T47D (cell line): ENCODE measurements at regions not wholly inside any gene's neighbourhood (a gene's known extent, or its start where the extent isn't known, plus 50 kb on each side); places are given as distances from the start of the nearest gene placed in this dataset.
A peak's percentile ranks its signal among the peaks of the same experiment; 100 is the strongest.

ENCODE experiments used
- DNase-seq, 2 experiments: peaks; one replicate each; pipeline versions ENCODE4 v3.0.0 to v3.0.0-alpha.2; 2011 to 2012; ENCODE audit warnings: low read depth in 1 of 2, low spot score in 1 of 2
- JUND ChIP-seq: IDR thresholded peaks from 2 replicates; pipeline ENCODE4 v1.6.1; 2012; ENCODE audit warnings: low read depth
- in situ Hi-C: cut with HindIII; loops from 2 replicates; pipeline ENCODE4 v1.10.0; 2016; ENCODE audit warnings: low sequenced_read_pairs, low pct_unique_long_range_greater_than_20kb

DNA sequence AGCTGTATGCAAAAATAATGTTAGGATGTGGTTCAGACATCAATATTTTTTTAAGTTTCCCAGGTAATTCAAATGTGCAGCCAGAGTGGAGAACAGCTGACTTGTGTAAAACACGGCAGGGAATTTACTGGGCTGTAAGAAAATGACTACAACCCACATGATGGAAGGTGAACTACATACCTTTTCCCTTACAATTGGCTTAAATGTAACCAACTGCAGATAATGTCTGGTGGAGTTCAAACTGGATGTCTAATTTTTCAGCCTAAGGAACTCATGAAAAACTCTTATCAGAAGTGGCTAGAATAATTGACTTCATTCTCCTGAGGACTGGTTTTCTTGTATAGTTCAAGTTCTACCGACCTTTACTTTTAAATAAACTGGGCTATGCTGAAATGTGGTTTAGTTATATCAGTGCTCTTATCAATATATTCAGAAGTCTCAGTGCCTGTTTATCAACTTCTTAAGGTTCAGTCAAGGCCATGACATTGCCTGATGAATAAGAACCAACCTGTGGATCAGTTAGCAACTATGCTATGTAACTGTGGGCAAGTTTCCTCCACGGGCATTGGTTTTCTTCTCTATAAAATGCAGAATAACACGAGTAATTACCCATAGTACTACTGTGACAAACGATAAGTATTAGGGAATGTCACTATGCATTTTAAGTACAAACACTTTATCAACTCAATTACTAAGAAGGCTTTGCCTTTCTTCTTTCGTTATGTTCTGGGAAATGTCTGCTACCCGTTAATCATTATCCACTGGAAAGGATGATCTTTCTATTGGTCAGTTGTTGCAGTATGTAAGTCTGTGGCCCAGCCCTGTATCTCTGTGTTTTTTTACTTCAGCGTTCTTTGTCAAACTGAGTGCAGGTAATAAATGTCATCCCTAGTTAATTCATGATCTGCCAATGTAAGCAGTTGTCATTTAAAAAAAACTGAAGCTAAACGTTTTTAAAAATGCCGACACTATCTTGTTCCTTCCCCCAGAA, 181.6 kb downstream of the PCDH7 start:
- no peak for TF ChIP-seq JUND
- DNase-seq: no peak
- in situ Hi-C loops: no loop called here

DNA sequence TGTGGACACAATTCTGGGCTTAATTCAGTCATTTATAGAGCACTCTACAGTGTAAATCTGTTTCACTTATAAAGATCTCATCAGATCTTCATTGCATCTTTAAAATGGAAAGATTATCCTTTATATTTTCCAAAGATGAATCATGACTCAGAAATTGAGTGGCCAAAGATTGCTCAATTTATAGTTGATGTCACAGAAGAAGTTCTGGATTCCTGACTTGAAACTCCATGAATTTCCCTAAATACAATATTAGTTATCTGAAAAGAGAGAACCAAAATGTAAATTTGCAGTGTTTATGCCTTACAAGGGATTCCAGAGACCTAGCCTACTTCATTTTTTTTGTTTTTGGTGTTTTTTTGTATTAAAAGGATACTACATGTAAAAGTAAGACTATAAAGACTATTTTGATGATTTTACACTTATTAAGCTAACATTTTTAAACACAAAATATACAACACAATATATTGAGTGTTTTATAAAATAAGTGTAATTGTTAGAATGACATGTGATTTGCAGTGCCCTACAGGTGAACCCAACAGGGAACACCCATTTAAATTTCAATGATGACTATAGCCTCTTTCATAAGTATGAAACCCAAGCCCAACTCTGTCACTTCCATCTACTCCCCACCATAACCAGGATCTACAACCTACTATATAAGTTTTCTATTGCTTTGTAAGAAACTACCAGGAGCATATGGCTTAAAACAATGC, 183.5 kb downstream of the PCDH7 start:
- no peak for DNase-seq
- TF ChIP-seq JUND: no peak
- in situ Hi-C loops: no loop called here

DNA sequence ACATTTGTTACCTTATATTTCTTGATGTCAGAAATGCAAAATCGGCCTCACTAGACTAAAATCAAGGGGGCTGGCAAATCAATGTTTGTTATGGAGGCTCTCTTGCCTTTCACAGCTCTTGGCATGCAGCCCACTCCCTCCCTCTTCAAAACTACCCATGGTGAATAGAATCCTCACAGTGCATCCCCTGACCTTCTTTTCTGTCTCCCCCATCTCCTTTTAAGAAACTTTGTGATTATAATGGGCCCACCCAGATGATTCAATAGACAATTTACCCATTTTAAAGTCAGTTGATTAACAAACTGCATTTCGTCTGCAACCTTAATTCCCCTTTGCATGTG, 184.0 kb downstream of the PCDH7 start:
- TF ChIP-seq JUND: no peak
- in situ Hi-C loops: no loop called here
- DNase-seq: no peak

DNA sequence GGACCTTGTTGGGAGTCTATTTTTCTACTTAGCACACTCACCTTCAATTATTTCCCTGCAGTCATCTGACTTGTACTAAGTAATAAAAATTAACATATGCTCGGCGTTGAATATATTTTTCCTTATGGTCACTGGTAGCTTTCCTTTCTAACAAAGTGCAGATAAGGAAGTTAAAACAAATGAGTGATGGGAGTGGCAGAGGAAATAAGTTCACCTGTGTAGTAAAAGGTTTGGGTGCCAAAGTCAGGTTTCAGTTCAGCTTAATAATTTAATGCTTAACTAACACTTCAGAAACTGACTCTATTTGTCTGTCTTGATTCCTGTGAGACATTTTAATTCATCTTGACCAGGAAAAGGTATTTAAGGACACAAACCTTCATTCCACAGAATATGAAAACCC, 184.4 kb downstream of the PCDH7 start:
- in situ Hi-C loops: no loop called here

GRCh38 chr4:30912098-30912714, 192.0 kb downstream of the PCDH7 start:
- peak; percentile 0 to 5 for DNase-seq
- no peak for TF ChIP-seq JUND
- in situ Hi-C loops: no loop called here

More for the DNA sequence above, 184.4 kb downstream of the PCDH7 start:
- no peak for DNase-seq
- TF ChIP-seq JUND: no peak

GRCh38 chr4:30916337-30917274, 196.4 kb downstream of the PCDH7 start:
- in situ Hi-C loops: no loop called here
- TF ChIP-seq JUND: no peak
- DNase-seq: no peak

DNA sequence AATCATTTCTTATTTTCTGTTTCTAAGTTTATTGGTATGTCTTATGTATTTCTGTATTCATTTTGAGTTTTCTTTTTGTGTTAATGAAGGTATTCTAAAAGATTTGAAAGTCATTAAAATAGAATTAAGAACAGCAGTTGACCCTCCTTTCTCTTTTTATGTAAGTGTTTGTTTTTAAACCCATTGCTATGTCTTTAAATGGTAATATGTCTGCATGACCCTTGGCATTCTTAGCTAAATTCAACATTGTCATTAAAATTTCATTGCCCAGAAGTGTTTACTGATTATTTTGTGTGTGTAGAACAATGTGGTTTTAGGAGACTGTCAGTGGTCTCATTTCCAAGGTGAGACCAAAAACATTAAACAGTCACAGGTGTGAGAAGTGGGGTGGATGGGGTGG, 197.8 kb downstream of the PCDH7 start:
- DNase-seq: no peak
- no peak for TF ChIP-seq JUND
- in situ Hi-C loops: no loop called here

DNA sequence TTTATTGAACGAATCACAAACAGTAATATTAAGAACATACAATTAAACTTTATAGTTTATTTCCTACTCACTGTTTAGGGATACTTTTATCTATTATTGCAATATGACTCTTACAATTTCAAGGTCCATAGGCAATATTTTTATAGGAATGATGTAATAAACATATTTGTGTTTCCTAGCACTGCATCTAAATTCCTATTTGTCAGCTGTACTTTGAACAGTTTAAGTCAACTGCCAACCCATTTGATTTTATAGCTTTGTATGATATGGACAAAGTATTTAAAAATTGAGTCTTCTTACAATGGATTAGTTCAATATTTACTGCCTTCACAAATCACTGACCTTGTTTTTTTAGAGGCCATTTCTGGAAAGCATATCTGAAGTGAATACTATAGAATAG, 199.3 kb downstream of the PCDH7 start:
- no peak for TF ChIP-seq JUND
- in situ Hi-C loops: no loop called here
- no peak for DNase-seq

DNA sequence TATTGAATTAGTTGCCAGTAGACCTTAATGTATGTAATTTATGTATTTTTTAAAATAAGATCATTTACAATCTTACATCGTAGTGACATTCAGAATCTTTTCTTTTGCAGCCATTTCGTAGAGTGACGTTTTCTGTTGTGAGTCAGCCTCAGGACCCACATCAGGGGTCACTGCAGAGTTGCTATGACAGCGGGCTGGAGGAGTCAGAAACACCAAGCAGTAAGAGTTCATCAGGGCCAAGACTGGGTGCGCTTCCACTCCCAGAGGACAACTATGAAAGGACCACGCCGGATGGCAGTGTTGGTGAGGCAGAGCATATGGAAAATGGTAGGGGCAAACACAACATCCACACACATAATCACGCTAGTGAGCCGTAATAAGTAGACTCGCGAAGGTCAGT, 199.9 kb downstream of the PCDH7 start:
- no peak for DNase-seq
- no peak for TF ChIP-seq JUND
- in situ Hi-C loops: no loop called here

DNA sequence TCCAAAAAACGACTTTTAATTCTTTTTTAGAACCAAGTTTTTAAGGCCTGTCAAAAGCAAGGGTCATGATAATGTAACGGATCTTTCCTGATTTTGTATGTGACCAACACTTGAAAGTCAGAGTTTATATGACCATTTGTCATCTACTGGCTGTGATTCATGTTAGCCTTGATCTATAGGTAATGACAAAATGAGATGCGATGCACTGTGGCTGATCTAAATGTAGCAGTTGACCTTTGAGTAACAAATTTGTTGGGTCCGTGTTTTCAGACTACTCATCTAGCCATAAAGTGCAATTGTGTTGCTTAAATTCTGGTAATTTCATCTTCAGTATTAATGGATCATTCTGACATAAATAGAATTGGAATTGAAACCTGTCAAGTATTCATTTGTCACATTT, 202.5 kb downstream of the PCDH7 start:
- in situ Hi-C loops: no loop called here
- no peak for DNase-seq
- TF ChIP-seq JUND: no peak

- no peak for TF ChIP-seq JUND
- no peak for DNase-seq
- in situ Hi-C loops: no loop called here
These were observed 204.3 kb downstream of the PCDH7 start for GRCh38 chr4:30924495-30924894.

GRCh38 chr4:30929649-30930048, 209.5 kb downstream of the PCDH7 start:
- DNase-seq: no peak
- in situ Hi-C loops: no loop called here
- TF ChIP-seq JUND: no peak
